Heart left ventricle (tissue), 16 donors: ENCODE measurements at regions not wholly inside any gene's neighbourhood (a gene's known extent, or its start where the extent isn't known, plus 50 kb on each side); places are given as distances from the start of the nearest gene placed in this dataset.

Experiments
- ATAC-seq, 4 donors: fragments of 200-7000 bp; cut with Tn5 transposase; one replicate each; pipeline ENCODE4 v1.9.1; 2020 to 2022; ENCODE audit warnings: moderate library complexity in 4 of 4, mild to moderate bottlenecking in 3 of 4, moderate number of reproducible peaks in 1 of 4
- DNase-seq, 5 donors: peaks; one replicate each; pipeline ENCODE4 v3.0.0-alpha.2; 2020
- H3K27ac ChIP-seq, 12 donors: fragments of 200-600 bp; sonication (generic) in 4 of 12; one replicate each; pipeline versions ENCODE4 v1.5.0 to v1.8.0; 2016 to 2022; ENCODE audit warnings: mild to moderate bottlenecking in 2 of 12
- H3K27me3 ChIP-seq, 9 donors: fragments of 200-600 bp; sonication (generic) in 2 of 9; one replicate each; pipeline versions ENCODE4 v1.5.1 to v1.8.0; 2016 to 2022; ENCODE audit warnings: mild to moderate bottlenecking in 3 of 9
- H3K36me3 ChIP-seq, 9 donors: fragments of 200-600 bp; sonication (generic) in 2 of 9; one replicate each; pipeline versions ENCODE4 v1.5.0 to v1.8.0; 2018 to 2022; ENCODE audit warnings: mild to moderate bottlenecking in 2 of 9
- H3K4me1 ChIP-seq, 12 donors: fragments of 200-600 bp; sonication (generic) in 4 of 12; one replicate each; pipeline versions ENCODE4 v1.5.0 to v1.8.0; 2016 to 2022; ENCODE audit warnings: mild to moderate bottlenecking in 3 of 12
- H3K4me3 ChIP-seq, 12 donors: fragments of 200-600 bp; sonication (generic) in 4 of 12; one replicate each; pipeline versions ENCODE4 v1.5.0 to v1.8.0; 2017 to 2022; ENCODE audit warnings: mild to moderate bottlenecking in 9 of 12, moderate library complexity in 4 of 12
- H3K9me3 ChIP-seq, 12 donors: fragments of 200-600 bp; sonication (generic) in 4 of 12; one replicate each; pipeline versions ENCODE4 v1.5.0 to v1.8.0; 2016 to 2022; ENCODE audit warnings: mild to moderate bottlenecking in 1 of 12
- POLR2A ChIP-seq, 2 donors: fragments of 450-650 bp; IDR thresholded peaks; one replicate each; pipeline ENCODE4 v1.6.1; 2017; ENCODE audit warnings: antibody characterized with exemption in 2 of 2, mild to moderate bottlenecking in 2 of 2, moderate library complexity in 2 of 2
- WGBS, 4 donors: extraction: QIAGEN DNeasy Blood & Tissue Kit in 2 of 4; methylation state at CpG; one replicate each; pipeline versions ENCODE4 v1.1.5 to v1.1.7; 2013 to 2018; 5-methylcytosine and 5-hydroxymethylcytosine counted together
- intact Hi-C, 10 donors: fragments of 100-400 bp; cut with DNase I; formaldehyde crosslinking; loops; one replicate each; pipeline versions ENCODE4 v1.11.1 to v1.14.2; 2022
- TF ChIP-seq, protein P1 (sequence below), 12 donors: fragments of 200-600 bp; sonication (generic) in 4 of 12; IDR thresholded peaks; one replicate each; pipeline versions ENCODE4 v1.5.0 to v1.8.0; 2018 to 2022; ENCODE audit warnings: antibody characterized with exemption in 12 of 12, mild to moderate bottlenecking in 5 of 12
- donor health status: ischemic (EF 13 %, LVEDD 7.1; RV severe dilation, severe dysfunction).
- donor health status: healthy with polysubstance abuse.
- donor health status: DM: no; HTN: yes; CAD: no.
- donor health status: DM: no; HTN: no; CAD: no.
- donor health status: ischemic (EF 25% LVEDD 6.9; RV normal size, moderate dysfunction).
- donor health status: ischemic (EF 25% LVEDD 5.7; RV mildly dilated, moderate dysfunction).
- donor health status: healthy.
- donor health status: DM: yes; HTN: yes; CAD: no.
- donor health status: ischemic (EF 35%, LVEDD 5.7; RV mildly dilated, moderate dysfunction).
- donor health status: nonischemic (EF 11% LVEDD 7.7; RV severe dilation, severe dysfunction).
- donor health status: DM: yes; HTN: yes; CAD: no.
- donor health status: PGD.
- donor health status: ischemic (EF 29% LVEDD 5.4; RV normal size, mild dysfunction).
- donor health status: nonischemic (EF 23%, LVEDD 6.1; RV moderate dilation, normal function).

GRCh38 chr3:74080056-74080461, 455.3 kb upstream of the PDZRN3 start:
- intact Hi-C loops, result no loop called here
- H3K27me3 ChIP-seq, result no peaks in the 10 kb centered on the region
- TF ChIP-seq, protein P1, sequence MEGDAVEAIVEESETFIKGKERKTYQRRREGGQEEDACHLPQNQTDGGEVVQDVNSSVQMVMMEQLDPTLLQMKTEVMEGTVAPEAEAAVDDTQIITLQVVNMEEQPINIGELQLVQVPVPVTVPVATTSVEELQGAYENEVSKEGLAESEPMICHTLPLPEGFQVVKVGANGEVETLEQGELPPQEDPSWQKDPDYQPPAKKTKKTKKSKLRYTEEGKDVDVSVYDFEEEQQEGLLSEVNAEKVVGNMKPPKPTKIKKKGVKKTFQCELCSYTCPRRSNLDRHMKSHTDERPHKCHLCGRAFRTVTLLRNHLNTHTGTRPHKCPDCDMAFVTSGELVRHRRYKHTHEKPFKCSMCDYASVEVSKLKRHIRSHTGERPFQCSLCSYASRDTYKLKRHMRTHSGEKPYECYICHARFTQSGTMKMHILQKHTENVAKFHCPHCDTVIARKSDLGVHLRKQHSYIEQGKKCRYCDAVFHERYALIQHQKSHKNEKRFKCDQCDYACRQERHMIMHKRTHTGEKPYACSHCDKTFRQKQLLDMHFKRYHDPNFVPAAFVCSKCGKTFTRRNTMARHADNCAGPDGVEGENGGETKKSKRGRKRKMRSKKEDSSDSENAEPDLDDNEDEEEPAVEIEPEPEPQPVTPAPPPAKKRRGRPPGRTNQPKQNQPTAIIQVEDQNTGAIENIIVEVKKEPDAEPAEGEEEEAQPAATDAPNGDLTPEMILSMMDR (IDR thresholded peaks at IDR 0.05), result no peak
- no peak for TF ChIP-seq POLR2A (IDR thresholded peaks at IDR 0.05)
- no peaks in the 10 kb centered on the region for H3K36me3 ChIP-seq
- DNase-seq (no peak), ATAC-seq (no peak)
- WGBS, 4 donors, result 55 to 65% (median 59%) methylated on average over 5 of the region's 5 CpGs
- H3K4me3 ChIP-seq, result no peak overlapping the region
- H3K27ac ChIP-seq, result no peak overlapping the region
- no peaks in the 10 kb centered on the region for H3K9me3 ChIP-seq
- no peaks in the 10 kb centered on the region for H3K4me1 ChIP-seq

GRCh38 chr3:74075241-74075640, 450.5 kb upstream of the PDZRN3 start:
- no peak overlapping the region for H3K4me3 ChIP-seq
- TF ChIP-seq, protein P1 (IDR thresholded peaks at IDR 0.05), result no peak
- no peak for TF ChIP-seq POLR2A (IDR thresholded peaks at IDR 0.05)
- H3K36me3 ChIP-seq, result no peaks in the 10 kb centered on the region
- no peaks in the 10 kb centered on the region for H3K4me1 ChIP-seq
- H3K27me3 ChIP-seq, result no peaks in the 10 kb centered on the region
- no peak for ATAC-seq
- no peak overlapping the region for H3K27ac ChIP-seq
- intact Hi-C loops, result no loop called here
- no peak for DNase-seq
- H3K9me3 ChIP-seq, result no peaks in the 10 kb centered on the region
- WGBS, 4 donors, result 47 to 89% (median 69%) methylated on average over 2 of the region's 2 CpGs

DNA sequence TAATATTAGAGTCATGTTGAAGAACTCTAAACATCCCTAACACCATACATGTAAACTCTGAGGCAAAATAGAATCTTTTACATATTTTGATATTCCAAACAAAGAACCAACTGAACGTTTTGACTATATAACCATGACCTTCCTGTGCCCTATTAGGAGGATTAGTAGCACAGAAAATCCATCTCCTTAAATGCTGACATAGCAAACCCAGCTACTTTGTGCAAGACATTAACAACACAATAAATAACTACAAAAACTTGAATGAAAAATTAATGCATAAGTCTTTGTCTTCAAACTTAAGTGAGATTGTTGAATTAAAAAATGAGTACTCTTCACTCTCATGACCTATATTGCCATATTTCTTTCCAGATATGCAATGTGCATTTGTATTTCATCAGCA, 450.0 kb upstream of the PDZRN3 start:
- no peaks in the 10 kb centered on the region for H3K4me1 ChIP-seq
- TF ChIP-seq POLR2A (IDR thresholded peaks at IDR 0.05), result no peak
- TF ChIP-seq, protein P1 (IDR thresholded peaks at IDR 0.05), result no peak
- H3K27me3 ChIP-seq, result no peaks in the 10 kb centered on the region
- WGBS, 4 donors, result 43 to 56% (median 50%) methylated on average over 1 of the region's 1 CpG
- H3K27ac ChIP-seq, result no peak overlapping the region
- intact Hi-C loops, result no loop called here
- no peaks in the 10 kb centered on the region for H3K9me3 ChIP-seq
- DNase-seq, result no peak
- no peak for ATAC-seq
- no peaks in the 10 kb centered on the region for H3K36me3 ChIP-seq
- H3K4me3 ChIP-seq, result no peak overlapping the region

- no peaks in the 10 kb centered on the region for H3K36me3 ChIP-seq
- intact Hi-C loops, result no loop called here
- peak in 1 of 5 donors; percentile 33 for DNase-seq
- H3K27me3 ChIP-seq, result no peaks in the 10 kb centered on the region
- ATAC-seq, result peak; percentile 15 to 65 (median 50)
- H3K27ac ChIP-seq, result no peak overlapping the region
- peaks cover 0 to 5% (median 0%) of the 10 kb centered on the region in 12 donors for H3K4me1 ChIP-seq
- TF ChIP-seq, protein P1 (IDR thresholded peaks at IDR 0.05), result peak in 2 of 12 donors; percentile 14 to 24
- no peak for TF ChIP-seq POLR2A (IDR thresholded peaks at IDR 0.05)
- 7 to 44% (median 11%) methylated on average over 1 of the region's 1 CpG for WGBS, 4 donors
- H3K4me3 ChIP-seq, result no peak overlapping the region
- no peaks in the 10 kb centered on the region for H3K9me3 ChIP-seq
These were observed 442.6 kb upstream of the PDZRN3 start for GRCh38 chr3:74067296-74067695.
